Lung (tissue), 11 donors: ENCODE measurements at regions not wholly inside any gene's neighbourhood (a gene's known extent, or its start where the extent isn't known, plus 50 kb on each side); places are given as distances from the start of the nearest gene placed in this dataset.
A peak's percentile ranks its signal among the peaks of the same experiment; 100 is the strongest.

Experiments used
- ATAC-seq: fragments of 200-7000 bp; cut with Tn5 transposase; one replicate; pipeline ENCODE4 v1.9.1; 2020; ENCODE audit warnings: moderate number of reproducible peaks; ENCODE audit not compliant: insufficient read depth, low FRiP score
- DNase-seq, 3 donors: peaks; one replicate each; pipeline ENCODE4 v3.0.0-alpha.2; 2013 to 2017
- H3K27ac ChIP-seq, 2 donors: one replicate each; pipeline ENCODE4 v1.5.1; 2013; ENCODE audit warnings: mild to moderate bottlenecking in 2 of 2, moderate library complexity in 2 of 2, control low read depth in 1 of 2, inconsistent platforms in 1 of 2, low read depth in 1 of 2, low read length in 1 of 2
- H3K27me3 ChIP-seq, 3 donors: one replicate each; pipeline ENCODE4 v1.5.1; 2013; ENCODE audit warnings: low read length in 2 of 3; ENCODE audit not compliant: control insufficient read depth in 3 of 3, insufficient read depth in 3 of 3
- H3K36me3 ChIP-seq, 4 donors: one replicate each; pipeline ENCODE4 v1.5.1; 2013; ENCODE audit warnings: low read length in 4 of 4, mild to moderate bottlenecking in 1 of 4, moderate library complexity in 1 of 4; ENCODE audit not compliant: control insufficient read depth in 4 of 4, insufficient read depth in 4 of 4
- H3K4me1 ChIP-seq, 5 donors: one replicate each; pipeline ENCODE4 v1.5.1; 2013; ENCODE audit warnings: low read length in 5 of 5, mild to moderate bottlenecking in 2 of 5, moderate library complexity in 1 of 5; ENCODE audit not compliant: control insufficient read depth in 5 of 5, insufficient read depth in 5 of 5
- H3K4me3 ChIP-seq: one replicate; pipeline ENCODE4 v1.5.1; 2013; ENCODE audit warnings: mild to moderate bottlenecking, control low read depth, moderate library complexity
- H3K9ac ChIP-seq, 2 donors: one replicate each; pipeline ENCODE4 v1.5.1; 2013; ENCODE audit warnings: low read length in 2 of 2, control low read depth in 1 of 2; ENCODE audit not compliant: insufficient read depth in 1 of 2
- H3K9me3 ChIP-seq, 4 donors: one replicate each; pipeline ENCODE4 v1.5.1; 2013; ENCODE audit warnings: low read length in 3 of 4, mild to moderate bottlenecking in 1 of 4, moderate library complexity in 1 of 4; ENCODE audit not compliant: control insufficient read depth in 4 of 4, insufficient read depth in 3 of 4
- CTCF ChIP-seq: IDR thresholded peaks from 2 replicates; pipeline ENCODE4 v1.5.1; 2012; ENCODE audit warnings: mild to moderate bottlenecking; ENCODE audit errors: control extremely low read depth, extremely low read depth
- WGBS, 2 donors: extraction: QIAGEN DNeasy Blood & Tissue Kit; methylation state at CpG; one replicate each; pipeline ENCODE4 v1.1.7; 2013; 5-methylcytosine and 5-hydroxymethylcytosine counted together
- donor health status: control.
- donor health status: control.
- donor health status: Bipolar disorder and iron deficiency.
- donor health status: healthy.
- donor health status: DM: yes; HTN: yes; CAD: no.

DNA sequence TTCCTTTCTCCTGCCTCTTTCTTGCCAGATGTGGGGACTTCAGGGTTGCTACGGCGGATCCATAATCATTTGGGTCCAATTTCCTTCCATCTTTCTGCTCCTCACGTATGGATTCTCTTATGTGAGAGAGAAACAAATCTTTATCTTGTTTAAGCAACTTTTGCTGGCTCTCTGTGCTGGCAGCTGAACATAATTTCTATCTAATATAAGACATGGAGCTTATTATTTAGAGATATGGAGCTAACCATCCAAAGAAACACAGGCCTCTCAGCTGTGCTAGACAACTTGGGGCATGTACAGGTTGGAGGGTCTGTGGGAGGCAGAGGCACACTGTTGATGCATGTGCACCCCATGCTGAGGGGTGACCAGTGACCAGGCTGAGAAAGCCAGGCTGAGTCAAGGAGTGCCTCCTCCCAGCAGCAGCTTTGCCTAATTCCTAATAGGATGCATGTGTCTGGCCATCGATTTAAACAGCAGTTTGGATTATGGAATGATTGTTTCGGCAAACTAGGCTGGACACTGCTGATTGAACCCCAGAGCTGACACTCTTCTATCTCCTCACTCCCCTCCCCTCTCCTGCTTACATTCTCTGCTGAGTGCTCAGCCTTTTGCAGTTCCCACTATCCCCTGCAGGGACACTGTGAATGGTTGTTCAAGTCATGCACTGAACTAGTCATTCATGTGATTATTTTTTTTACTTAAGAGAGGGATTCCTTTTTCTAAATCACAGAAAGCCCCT lies 195.8 kb downstream of the ERCC6L2 start:
- 83 to 89% methylated on average over 5 of the region's 5 CpGs for WGBS, 2 donors
- Histone ChIP-seq H3K4me3 (no peak overlapping the region), H3K27me3 (no peaks in the 10 kb centered on the region), H3K9ac (peak overlapping the region in 1 of 2 donors; percentile 38), H3K4me1 (peaks cover 0 to 48% (median 24%) of the 10 kb centered on the region in 5 donors), H3K9me3 (no peaks in the 10 kb centered on the region), H3K27ac (no peak overlapping the region), H3K36me3 (no peaks in the 10 kb centered on the region)
- ATAC-seq (no peak), DNase-seq (peak; percentile 64 to 79 (median 70))
- TF ChIP-seq CTCF = no peak

- DNase-seq (peak in 1 of 3 donors; percentile 29), ATAC-seq (no peak)
- H3K27ac ChIP-seq = no peak overlapping the region
- TF ChIP-seq CTCF = no peak
- H3K4me1 ChIP-seq = peaks cover 0 to 48% (median 24%) of the 10 kb centered on the region in 5 donors
- H3K9me3 ChIP-seq = no peaks in the 10 kb centered on the region
- H3K9ac ChIP-seq = peak overlapping the region in 1 of 2 donors; percentile 4
- H3K36me3 ChIP-seq = no peaks in the 10 kb centered on the region
- 94 to 97% methylated on average over 8 of the region's 8 CpGs for WGBS, 2 donors
- H3K4me3 ChIP-seq = no peak overlapping the region
- no peaks in the 10 kb centered on the region for H3K27me3 ChIP-seq
Observed at GRCh38 chr9:96069629-96070220, 194.2 kb downstream of the ERCC6L2 start.

GRCh38 chr9:96068511-96068910 lies 193.0 kb downstream of the ERCC6L2 start:
- ATAC-seq (no peak), DNase-seq (peak; percentile 69 to 76 (median 73))
- peaks cover 0 to 42% (median 21%) of the 10 kb centered on the region in 5 donors for H3K4me1 ChIP-seq
- H3K4me3 ChIP-seq = no peak overlapping the region
- no peak overlapping the region for H3K27ac ChIP-seq
- TF ChIP-seq CTCF = no peak
- H3K27me3 ChIP-seq = no peaks in the 10 kb centered on the region
- WGBS, 2 donors = 71 to 80% methylated on average over 11 of the region's 11 CpGs
- H3K36me3 ChIP-seq = no peaks in the 10 kb centered on the region
- no peaks in the 10 kb centered on the region for H3K9me3 ChIP-seq
- no peak overlapping the region for H3K9ac ChIP-seq
